NCI-H460 (cell line): ENCODE measurements at regions not wholly inside any gene's neighbourhood (a gene's known extent, or its start where the extent isn't known, plus 50 kb on each side); places are given as distances from the start of the nearest gene placed in this dataset.

Experiments used
- DNase-seq: peaks from one replicate; pipeline ENCODE4 v3.0.0-alpha.2; 2016; ENCODE audit warnings: low read depth; ENCODE audit errors: extremely low read depth

GRCh38 chr9:108386859-108387384 is 468.9 kb downstream of the ACTL7B start:
- no peak for DNase-seq

GRCh38 chr9:108386032-108386431 is 469.8 kb downstream of the ACTL7B start:
- DNase-seq: no peak

GRCh38 chr9:108383796-108384195 is 472.0 kb downstream of the ACTL7B start:
- DNase-seq: no peak

GRCh38 chr9:108382310-108382709 is 473.5 kb downstream of the ACTL7B start:
- DNase-seq: no peak

GRCh38 chr9:108377881-108378280 is 477.9 kb downstream of the ACTL7B start:
- DNase-seq: no peak

- no peak for DNase-seq
These were observed 478.4 kb downstream of the ACTL7B start for GRCh38 chr9:108377382-108377781.

GRCh38 chr9:108376140-108376539 is 479.6 kb downstream of the ACTL7B start:
- DNase-seq: no peak

- DNase-seq: no peak
These were observed 481.2 kb downstream of the ACTL7B start for GRCh38 chr9:108374626-108375025.

- DNase-seq: no peak
These were observed 488.6 kb downstream of the ACTL7B start for GRCh38 chr9:108367188-108367587.

- no peak for DNase-seq
These were observed 492.5 kb downstream of the ACTL7B start for GRCh38 chr9:108363311-108363710.

- DNase-seq: no peak
These were observed 495.5 kb downstream of the ACTL7B start for GRCh38 chr9:108360304-108360703.

GRCh38 chr9:108356806-108357205 is 499.0 kb downstream of the ACTL7B start:
- DNase-seq: no peak

- no peak for DNase-seq
These were observed 504.2 kb downstream of the ACTL7B start for GRCh38 chr9:108351571-108351970.

GRCh38 chr9:108347463-108348188 is 508.2 kb downstream of the ACTL7B start:
- no peak for DNase-seq

- no peak for DNase-seq
These were observed 510.0 kb downstream of the ACTL7B start for GRCh38 chr9:108345826-108346225.

- no peak for DNase-seq
These were observed 516.5 kb downstream of the ACTL7B start for GRCh38 chr9:108339251-108339650.

GRCh38 chr9:108336575-108336974 is 519.2 kb downstream of the ACTL7B start:
- no peak for DNase-seq

GRCh38 chr9:108333530-108333983 is 522.2 kb downstream of the ACTL7B start:
- no peak for DNase-seq

GRCh38 chr9:108331596-108331995 is 524.2 kb downstream of the ACTL7B start:
- DNase-seq: no peak

GRCh38 chr9:108325406-108325805 is 530.4 kb downstream of the ACTL7B start:
- no peak for DNase-seq

GRCh38 chr9:108323615-108324014 is 532.2 kb downstream of the ACTL7B start:
- DNase-seq: no peak

- DNase-seq: no peak
These were observed 533.3 kb downstream of the ACTL7B start for GRCh38 chr9:108322326-108323098.
